ENCODE measurements at regions not wholly inside any gene's neighbourhood (a gene's known extent, or its start where the extent isn't known, plus 50 kb on each side); places are given as distances from the start of the nearest gene placed in this dataset.
"Not testable (repeated sequence)": the region's sequence is repeated elsewhere in the genome, so short reads cannot be mapped to it uniquely, and the experiment has no call there.

DNA sequence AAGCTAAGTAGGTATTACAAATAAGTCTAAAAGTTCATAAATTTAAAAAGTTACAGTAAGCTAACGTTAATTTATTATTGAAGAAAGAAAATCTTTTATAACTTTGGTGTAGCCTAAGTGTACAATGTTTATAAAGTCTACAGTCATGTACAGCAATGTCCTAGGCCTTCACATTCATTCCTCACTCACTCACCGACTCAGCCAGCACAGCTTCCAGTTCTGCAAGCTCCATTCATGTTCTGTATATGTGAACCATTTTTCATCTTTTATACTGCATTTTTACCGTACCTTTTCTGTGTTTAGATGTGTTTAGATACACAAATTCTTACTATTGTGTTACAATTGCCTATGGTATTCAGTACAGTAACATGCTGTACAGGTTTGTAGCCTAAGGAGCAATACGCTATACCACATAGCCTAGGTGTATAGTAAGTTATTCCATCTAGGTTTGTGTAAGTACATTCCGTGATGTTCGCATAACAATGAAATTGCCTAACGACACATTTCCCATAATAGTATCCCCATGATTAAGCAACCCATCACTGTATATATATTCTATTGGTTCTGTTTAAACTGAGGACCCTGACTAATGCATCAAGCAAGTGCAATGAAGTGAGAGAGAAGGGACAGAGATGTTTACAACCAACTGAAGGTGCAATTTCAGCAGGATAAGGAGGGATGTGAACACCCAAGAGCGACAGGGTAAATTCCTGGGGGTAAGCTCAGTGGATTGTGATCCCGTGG is 88.9 kb upstream of the TRIO start:
- no peak for DNase-seq

- no peak for DNase-seq
These were observed 92.3 kb upstream of the TRIO start for GRCh38 chr5:14050821-14051220.

DNA sequence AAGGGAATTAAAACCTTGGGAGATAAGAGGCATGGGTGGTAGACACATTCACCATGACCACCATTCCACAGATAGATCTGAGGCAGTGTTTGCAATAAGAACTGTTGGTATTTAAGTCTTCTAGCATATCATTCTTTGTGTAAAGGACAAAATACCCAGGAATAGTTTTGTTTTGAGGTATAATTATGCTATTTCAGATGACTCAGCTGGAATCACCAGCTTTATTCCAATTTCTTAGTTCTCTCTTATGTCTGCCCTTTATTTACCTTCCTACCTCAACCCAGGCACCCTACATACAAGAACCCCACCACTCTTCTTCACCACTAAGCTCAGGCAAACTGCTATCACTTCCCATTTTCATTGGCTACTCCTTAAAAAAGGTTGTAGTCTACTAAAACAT is 94.7 kb upstream of the TRIO start:
- DNase-seq: no peak

DNA sequence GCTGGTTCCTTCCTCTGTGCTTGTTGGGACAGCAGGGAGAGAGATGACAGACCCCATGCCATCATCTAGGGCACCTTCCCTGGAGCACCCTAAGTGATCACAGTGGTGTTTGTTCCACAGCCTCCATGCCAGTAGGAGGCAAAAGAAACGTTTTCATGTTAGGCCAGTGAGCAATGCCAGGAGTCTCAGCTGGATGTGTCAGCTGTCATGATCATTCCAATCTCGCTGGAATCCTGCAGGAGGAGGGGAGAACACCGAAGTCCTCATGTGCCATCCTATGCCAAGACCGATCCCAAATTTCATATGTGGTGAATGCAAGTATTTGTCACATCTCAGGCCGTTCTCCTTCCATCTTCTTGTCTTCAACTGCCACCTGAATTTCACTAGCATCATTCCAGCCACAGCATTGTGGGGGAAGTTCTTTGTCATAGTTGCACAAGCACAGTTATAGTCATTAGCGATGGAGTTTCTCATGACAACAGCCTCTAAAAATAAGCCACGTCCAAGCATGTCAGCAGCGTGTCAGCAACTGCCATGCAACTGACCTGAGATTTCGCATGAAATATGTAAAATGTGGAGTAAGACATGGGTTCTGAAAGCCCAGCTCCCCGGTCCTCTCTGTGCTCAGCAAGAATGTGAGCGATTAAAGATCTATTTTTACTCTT is 97.2 kb upstream of the DNAH5 start:
- no peak for DNase-seq

DNA sequence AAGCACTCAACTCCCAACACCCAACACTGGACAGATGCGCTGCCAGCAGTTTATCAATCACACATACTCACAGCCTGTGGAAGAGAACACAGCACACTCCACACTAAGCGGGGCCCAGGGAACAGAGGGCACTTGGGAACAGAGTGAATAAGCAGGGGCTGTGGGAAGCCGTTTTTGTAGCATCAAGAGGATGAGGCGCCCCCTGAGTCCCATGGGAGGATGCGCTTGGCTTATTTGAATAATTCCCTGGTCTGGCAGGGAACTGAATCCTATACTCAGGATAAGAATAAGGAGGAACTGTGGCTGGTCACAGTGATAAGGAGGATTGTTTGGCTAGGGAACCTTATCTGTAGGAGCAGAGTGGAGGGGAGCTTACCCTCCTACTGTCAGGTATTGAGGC is 96.1 kb upstream of the DNAH5 start:
- no peak for DNase-seq

- DNase-seq: no peak
These were observed 95.1 kb upstream of the DNAH5 start for GRCh38 chr5:14039576-14039975.

- no peak for DNase-seq
These were observed 94.6 kb upstream of the DNAH5 start for GRCh38 chr5:14039063-14039462.

DNA sequence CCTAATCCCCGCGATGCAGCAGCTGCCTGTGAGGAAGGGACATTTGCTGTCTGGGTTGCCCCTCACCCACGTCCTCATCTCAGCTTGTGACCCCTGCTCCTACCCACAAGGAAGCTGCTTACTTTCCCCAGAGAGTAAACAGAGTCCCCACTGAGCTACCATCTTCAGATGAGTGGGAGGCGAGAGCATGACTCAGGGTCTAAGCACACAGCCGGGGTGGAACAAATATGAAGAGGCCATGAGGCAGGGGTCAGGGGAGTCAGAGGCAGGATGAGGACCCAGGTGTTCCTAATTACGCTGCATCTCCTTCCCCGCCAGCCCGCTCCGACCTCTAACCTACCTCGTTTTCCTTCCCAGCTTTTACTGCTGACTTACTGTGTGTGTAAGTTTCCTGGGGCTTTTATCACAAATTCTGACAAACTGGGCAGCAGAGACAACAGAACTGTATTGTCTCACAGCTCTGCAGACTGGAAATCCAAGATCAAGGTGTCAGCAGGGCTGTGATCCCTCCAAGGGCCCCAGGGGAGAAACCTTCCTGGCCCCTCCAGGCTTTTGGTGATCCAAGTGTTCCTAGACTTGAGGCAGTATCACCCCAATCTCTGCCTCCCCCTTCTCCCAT is 94.0 kb upstream of the DNAH5 start:
- no peak for DNase-seq

DNA sequence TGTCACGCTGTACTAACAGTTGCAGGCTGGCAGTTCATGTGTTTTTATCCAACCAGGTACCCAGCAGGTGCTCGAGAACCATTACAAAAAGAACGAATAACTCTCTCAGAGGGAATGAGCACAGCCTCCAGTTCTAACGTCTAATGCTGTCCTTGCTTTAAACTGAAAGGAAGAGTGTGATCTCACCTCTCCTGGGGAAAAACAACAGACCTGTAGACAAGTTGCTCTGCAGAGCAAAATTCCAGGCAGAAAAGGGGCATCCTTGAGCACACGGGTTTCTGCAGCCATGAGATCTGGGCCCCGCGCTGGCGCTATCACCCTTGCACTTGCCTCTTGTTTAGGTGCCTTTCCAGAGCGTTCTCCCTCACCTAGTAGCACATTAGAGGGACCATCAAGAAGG is 92.5 kb upstream of the DNAH5 start:
- no peak for DNase-seq

DNA sequence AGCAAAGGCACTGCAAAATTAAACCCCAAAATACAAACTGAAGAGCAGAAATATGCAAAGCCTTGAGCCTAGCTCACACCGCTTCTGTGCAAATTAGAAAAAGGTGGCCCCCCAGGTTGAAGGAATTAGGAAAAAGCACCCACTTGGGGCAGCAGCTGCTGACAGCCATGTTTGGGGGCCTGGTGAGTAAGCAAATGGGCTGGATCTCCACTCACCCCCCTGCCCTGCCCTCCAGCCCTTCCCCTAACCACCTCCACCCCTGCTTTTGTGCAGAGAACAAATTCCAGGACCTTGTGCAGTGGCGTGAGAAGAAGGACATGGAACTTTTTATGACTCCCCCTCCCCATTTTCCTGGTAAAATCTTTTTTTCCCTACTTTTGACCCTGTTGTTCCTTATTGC is 92.0 kb upstream of the DNAH5 start:
- DNase-seq: no peak

GRCh38 chr5:14035859-14036503 is 91.5 kb upstream of the DNAH5 start:
- DNase-seq: no peak

- no peak for DNase-seq
These were observed 90.5 kb upstream of the DNAH5 start for GRCh38 chr5:14034963-14035362.

DNA sequence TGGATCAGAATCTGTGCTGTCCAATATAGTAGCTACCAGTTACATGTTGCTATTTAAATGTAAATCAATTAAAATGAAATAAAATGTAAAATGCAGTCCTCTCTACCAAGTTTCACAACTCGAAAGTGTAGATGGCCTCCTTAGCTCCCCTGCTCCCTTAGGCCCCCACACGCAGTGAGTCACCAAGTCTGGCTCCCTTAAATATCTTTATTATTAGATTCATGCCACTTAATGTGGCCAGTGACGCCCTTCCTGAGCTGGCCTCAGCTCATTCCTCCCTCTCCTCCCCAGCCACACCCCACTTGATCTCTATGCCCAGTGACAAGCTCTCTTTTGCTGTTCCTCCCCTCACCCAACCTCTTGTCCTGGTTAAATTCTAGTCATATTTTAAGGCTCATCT is 88.4 kb upstream of the DNAH5 start:
- no peak for DNase-seq

DNA sequence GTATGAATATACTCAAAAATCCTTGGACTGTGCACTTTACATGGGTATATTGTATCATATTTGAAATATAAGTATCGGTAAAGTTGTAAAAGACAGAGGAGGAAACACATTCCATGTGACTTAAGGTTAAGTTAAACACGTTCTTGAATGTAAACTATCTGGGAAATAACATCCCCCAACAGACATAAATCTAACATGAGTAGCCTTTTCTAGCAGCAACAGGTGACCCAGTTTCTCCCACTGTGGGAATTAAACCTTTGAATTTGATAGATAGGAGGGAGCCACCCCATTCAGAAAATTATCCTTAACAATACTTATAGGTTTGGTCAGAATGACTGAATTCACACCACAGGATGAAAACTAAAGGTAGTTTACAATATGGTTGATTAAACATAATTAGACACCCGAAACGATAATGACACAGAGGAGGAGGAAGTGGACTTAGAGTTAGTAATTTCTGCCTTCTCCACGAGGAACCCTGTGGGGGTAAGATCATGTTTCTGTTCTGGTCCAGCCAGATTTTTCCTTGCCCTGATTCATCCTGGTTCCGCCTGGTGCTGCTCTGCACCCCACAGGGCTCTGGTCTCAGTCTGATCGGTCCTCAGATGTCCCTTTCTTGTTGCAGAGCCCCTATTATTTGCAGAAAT is 84.6 kb upstream of the DNAH5 start:
- no peak for DNase-seq

- no peak for DNase-seq
These were observed 83.7 kb upstream of the DNAH5 start for GRCh38 chr5:14028188-14028587.

DNA sequence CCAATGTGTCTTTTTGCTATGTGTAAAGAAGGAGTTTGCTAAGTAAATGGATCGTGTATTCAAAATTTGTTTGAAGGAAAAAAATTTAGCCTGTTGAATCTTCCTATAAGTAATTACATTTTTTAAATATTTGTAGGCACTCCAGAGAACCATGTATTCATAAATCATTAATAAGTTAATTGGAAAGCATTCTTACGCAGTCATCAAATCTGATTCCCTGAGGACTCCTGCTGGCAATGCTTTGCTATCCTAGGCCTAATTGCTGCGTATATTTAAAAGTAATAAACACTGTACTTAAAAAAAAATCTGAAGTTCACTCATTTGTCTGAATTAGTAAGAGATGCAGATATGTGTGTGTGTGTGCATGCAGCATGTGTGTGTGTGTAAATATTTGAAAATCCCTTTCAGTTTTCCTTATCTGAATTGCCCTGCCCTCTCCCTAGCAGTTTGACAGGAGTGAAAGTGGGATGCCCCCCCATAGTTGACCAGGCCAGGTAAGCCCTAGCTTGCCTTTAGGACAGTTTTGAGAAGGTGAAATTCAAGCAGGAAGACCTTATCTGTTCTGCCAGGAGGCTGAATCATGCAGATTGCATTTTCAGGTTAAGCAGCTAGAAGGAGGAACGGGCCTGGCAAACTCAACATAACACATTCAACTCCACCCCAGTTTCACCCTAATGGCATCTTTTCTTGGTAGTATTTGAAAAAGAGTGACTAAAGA is 81.2 kb upstream of the DNAH5 start:
- no peak for DNase-seq

GRCh38 chr5:14022971-14023370 is 78.5 kb upstream of the DNAH5 start:
- no peak for DNase-seq

DNA sequence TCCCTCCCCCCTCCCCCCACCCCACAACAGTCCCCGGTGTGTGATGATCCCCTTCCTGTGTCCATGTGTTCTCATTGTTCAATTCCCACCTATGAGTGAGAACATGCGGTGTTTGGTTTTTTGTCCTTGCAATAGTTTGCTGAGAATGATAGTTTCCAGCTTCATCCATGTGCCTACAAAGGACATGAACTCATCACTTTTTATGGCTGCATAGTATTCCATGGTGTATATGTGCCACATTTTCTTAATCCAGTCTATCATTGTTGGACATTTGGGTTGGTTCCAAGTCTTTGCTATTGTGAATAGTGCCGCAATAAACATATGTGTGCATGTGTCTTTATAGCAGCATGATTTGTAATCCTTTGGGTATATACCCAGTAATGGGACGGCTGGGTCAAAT is 76.5 kb upstream of the DNAH5 start:
- DNase-seq: not testable (repeated sequence)

- no peak for DNase-seq
These were observed 75.3 kb upstream of the DNAH5 start for GRCh38 chr5:14019768-14020290.

DNA sequence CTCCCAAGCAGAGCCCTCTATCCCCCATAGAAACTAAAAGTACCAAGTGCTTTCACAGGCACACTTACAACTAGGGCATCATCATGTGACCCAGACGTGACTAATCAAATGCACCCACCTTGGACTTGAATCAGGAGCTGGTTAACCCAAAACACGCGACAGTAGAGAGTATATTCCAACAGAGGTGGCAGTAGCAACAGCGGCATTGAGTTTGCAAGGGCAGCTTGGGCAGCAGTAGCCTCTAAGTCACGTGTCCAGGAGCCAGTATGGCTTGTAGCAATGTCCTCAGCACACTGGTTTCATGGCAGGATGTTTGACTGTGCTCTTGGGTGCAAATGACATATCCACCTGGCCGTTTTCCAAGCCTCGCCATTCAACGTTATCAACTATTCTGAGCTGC is 73.4 kb upstream of the DNAH5 start:
- no peak for DNase-seq

DNA sequence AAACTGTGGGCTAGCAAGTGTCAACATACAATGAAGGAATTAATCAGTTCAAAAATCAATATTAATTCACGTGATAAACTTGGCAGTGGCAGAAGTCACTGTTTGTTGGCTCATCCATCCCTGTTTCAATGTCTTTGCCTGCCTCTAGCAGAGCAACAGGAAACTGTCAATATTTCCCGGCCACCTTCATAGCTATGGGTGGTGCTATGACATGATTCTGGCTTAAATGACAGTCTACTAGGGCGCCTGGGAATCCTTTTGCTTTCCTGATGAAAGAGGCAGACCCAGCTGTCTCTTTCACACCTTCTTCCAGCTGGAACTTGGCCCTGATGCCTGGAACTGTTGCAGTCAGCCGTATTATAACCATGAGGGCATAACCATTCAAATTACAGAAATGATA is 72.1 kb upstream of the DNAH5 start:
- no peak for DNase-seq

All from activated gamma-delta T cell treated with Interleukin-2 at 50 U/mL for 16 hours (primary cell).